Psoas muscle (tissue), 7 donors: ENCODE measurements at regions not wholly inside any gene's neighbourhood (a gene's known extent, or its start where the extent isn't known, plus 50 kb on each side); places are given as distances from the start of the nearest gene placed in this dataset.

Experiments
- ATAC-seq, 4 donors: fragments of 200-7000 bp; cut with Tn5 transposase; one replicate each; pipeline ENCODE4 v1.9.1; 2020; ENCODE audit warnings: moderate library complexity in 3 of 4, mild to moderate bottlenecking in 2 of 4
- DNase-seq, 2 donors: peaks; one replicate each; pipeline ENCODE4 v3.0.0-alpha.2; 2020
- H3K27ac ChIP-seq: fragments of 200-600 bp; one replicate; pipeline ENCODE4 v1.8.0; 2022
- H3K27me3 ChIP-seq, 3 donors: fragments of 200-600 bp in 1 of 3; one replicate each; pipeline versions ENCODE4 v1.6.1 to v1.8.0; 2013 to 2022; ENCODE audit warnings: low read length in 2 of 3, mild to moderate bottlenecking in 2 of 3, moderate library complexity in 1 of 3; ENCODE audit not compliant: insufficient read depth in 3 of 3
- H3K36me3 ChIP-seq, 2 donors: fragments of 200-600 bp in 1 of 2; one replicate each; pipeline versions ENCODE4 v1.6.1 to v1.8.0; 2013 to 2022; ENCODE audit warnings: low read depth in 1 of 2, mild to moderate bottlenecking in 1 of 2, moderate library complexity in 1 of 2; ENCODE audit not compliant: insufficient read depth in 1 of 2
- H3K4me1 ChIP-seq: fragments of 200-600 bp; one replicate; pipeline ENCODE4 v1.8.0; 2022
- H3K4me3 ChIP-seq: fragments of 200-600 bp; one replicate; pipeline ENCODE4 v1.8.0; 2022; ENCODE audit warnings: mild to moderate bottlenecking
- H3K9me3 ChIP-seq: fragments of 200-600 bp; one replicate; pipeline ENCODE4 v1.8.0; 2022
- WGBS, 3 donors: extraction: QIAGEN DNeasy Blood & Tissue Kit; methylation state at CpG; one replicate each; pipeline versions ENCODE4 v1.1.6 to v1.1.7; 2013; 5-methylcytosine and 5-hydroxymethylcytosine counted together
- intact Hi-C, 2 donors: fragments of 100-400 bp; cut with DNase I; formaldehyde crosslinking; loops; one replicate each; pipeline versions ENCODE4 v1.11.0 to v1.14.2; 2022
- TF ChIP-seq, protein P1 (sequence below): fragments of 200-600 bp; IDR thresholded peaks from one replicate; pipeline ENCODE4 v1.8.0; 2022; ENCODE audit warnings: antibody characterized with exemption
- donor health status: healthy with polysubstance abuse.
- donor health status: DM: no; HTN: no; CAD: no; lungs with moderate emphysema.
- donor health status: Bipolar disorder and iron deficiency.
- donor health status: healthy.
- donor health status: DM: yes; HTN: yes; CAD: no.
- donor health status: DM: no; HTN: no; CAD: no.
- donor health status: DM: yes; HTN: yes; CAD: no.

DNA sequence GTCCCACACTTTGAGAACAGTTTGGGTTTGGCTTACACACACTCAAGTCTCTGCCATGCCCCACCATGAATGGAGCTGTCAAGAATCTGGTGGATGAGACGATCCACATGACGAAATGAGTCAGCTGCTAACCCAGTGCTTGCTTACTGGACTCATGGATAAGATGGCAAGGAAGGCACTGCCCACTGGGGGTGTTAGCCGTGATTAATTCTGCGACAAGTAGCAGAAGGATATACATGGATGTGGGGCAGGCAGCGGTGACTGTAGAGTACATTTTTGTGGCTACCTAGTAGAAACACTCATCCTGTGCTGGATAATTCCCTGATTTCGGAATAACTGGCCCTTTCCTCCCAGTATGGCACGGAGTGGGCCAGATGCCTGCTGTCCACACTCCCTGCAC is 77.5 kb downstream of the SPATA31C2 start:
- Histone ChIP-seq H3K9me3 (no peaks in the 10 kb centered on the region), H3K27ac (no peak overlapping the region), H3K36me3 (no peaks in the 10 kb centered on the region), H3K27me3 (no peaks in the 10 kb centered on the region), H3K4me3 (no peak overlapping the region), H3K4me1 (no peaks in the 10 kb centered on the region)
- whole genome bisulfite sequencing, 3 donors: 82 to 89% (median 85%) methylated on average over 7 of the region's 7 CpGs
- ATAC-seq (no peak), DNase-seq (no peak)
- intact Hi-C loops: no loop called here
- TF ChIP-seq, protein P1, sequence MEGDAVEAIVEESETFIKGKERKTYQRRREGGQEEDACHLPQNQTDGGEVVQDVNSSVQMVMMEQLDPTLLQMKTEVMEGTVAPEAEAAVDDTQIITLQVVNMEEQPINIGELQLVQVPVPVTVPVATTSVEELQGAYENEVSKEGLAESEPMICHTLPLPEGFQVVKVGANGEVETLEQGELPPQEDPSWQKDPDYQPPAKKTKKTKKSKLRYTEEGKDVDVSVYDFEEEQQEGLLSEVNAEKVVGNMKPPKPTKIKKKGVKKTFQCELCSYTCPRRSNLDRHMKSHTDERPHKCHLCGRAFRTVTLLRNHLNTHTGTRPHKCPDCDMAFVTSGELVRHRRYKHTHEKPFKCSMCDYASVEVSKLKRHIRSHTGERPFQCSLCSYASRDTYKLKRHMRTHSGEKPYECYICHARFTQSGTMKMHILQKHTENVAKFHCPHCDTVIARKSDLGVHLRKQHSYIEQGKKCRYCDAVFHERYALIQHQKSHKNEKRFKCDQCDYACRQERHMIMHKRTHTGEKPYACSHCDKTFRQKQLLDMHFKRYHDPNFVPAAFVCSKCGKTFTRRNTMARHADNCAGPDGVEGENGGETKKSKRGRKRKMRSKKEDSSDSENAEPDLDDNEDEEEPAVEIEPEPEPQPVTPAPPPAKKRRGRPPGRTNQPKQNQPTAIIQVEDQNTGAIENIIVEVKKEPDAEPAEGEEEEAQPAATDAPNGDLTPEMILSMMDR: no peak

DNA sequence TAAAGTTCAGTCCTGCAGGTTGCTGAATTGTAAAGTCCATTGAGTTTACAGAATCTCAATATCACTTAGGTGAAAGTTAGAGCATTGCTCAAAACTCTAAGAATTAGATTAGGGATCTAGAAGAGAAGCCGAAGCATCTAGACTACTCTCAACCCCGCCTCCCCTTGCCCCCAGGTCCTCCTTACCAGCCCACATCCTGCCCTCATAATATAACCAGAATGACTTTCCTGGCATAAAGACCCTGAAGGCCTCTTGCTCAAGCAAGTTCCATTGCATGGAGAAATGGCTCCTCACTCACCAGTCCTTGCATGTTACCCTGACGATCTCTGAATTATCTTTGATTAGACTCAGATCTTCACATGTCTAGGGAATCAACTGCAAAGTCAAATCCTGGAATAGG is 78.8 kb downstream of the SPATA31C2 start:
- WGBS, 3 donors: 82 to 89% (median 89%) methylated on average over 3 of the region's 3 CpGs
- TF ChIP-seq, protein P1: no peak

DNA sequence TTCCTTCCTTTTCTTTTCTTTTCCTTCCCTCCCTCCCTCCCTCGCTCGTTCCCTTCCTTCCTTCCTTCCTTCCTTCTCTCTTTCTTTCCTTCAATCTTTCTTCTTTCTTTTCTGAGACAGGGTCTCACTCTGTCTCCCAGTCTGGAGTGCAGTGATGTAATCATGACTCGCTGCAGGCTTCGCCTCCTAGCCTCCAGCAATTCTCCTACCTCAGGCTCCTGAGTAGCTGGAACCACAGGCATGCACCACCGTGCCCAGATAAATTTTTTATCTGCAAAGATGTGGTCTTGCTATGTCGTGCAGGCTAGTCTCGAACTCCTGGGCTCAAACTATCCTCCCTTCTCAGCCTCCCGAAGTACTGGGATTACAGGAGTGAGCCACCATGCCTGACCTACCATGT is 81.4 kb downstream of the SPATA31C2 start:
- H3K27me3 ChIP-seq: no peaks in the 10 kb centered on the region
- H3K36me3 ChIP-seq: no peaks in the 10 kb centered on the region
- TF ChIP-seq, protein P1: no peak
- no peak overlapping the region for H3K4me3 ChIP-seq
- 80 to 88% (median 88%) methylated on average over 8 of the region's 8 CpGs for WGBS, 3 donors
- H3K4me1 ChIP-seq: no peaks in the 10 kb centered on the region
- ATAC-seq (no peak), DNase-seq (no peak)
- intact Hi-C loops: no loop called here
- no peaks in the 10 kb centered on the region for H3K9me3 ChIP-seq
- no peak overlapping the region for H3K27ac ChIP-seq

More for the DNA sequence above, 78.8 kb downstream of the SPATA31C2 start:
- H3K36me3 ChIP-seq: no peaks in the 10 kb centered on the region
- ATAC-seq (no peak), DNase-seq (no peak)
- H3K27me3 ChIP-seq: no peaks in the 10 kb centered on the region
- H3K9me3 ChIP-seq: no peaks in the 10 kb centered on the region
- H3K27ac ChIP-seq: no peak overlapping the region
- intact Hi-C loops: no loop called here
- H3K4me1 ChIP-seq: no peaks in the 10 kb centered on the region
- no peak overlapping the region for H3K4me3 ChIP-seq

DNA sequence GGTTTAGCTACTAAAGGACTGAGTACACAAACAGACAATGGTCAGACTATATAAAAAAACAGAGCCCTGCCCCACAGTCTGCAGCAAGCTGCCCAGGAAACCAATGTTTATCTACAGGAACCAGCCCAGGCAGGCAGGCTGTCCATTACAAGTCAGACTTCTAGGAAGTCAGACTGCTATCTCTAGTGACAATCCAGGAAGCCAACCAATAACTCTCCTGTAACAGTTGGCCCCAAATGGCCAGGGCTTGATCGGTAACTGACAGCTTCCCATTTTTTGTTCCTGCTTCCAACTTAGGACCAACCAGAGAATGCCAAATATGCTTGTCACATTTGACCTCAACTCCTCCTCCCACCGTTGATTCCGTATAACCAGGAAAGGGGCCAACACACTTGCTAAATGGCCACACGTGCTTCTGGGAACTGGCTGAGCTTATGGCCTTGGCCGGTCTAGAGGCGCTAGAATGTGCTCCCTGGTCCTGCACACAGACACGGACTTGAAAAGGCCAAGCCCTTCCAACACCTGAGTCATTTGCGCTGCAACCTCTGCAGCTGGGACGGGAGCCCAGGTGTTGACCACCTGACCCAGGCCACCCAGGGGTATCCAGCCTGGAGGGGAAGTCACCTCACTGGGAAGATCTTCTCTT is 79.6 kb upstream of the CDK20 start:
- H3K4me1 ChIP-seq: no peaks in the 10 kb centered on the region
- DNase-seq (no peak), ATAC-seq (no peak)
- peaks cover 0 to 5% (median 0%) of the 10 kb centered on the region in 3 donors for H3K27me3 ChIP-seq
- no peaks in the 10 kb centered on the region for H3K36me3 ChIP-seq
- TF ChIP-seq, protein P1: no peak
- no peaks in the 10 kb centered on the region for H3K9me3 ChIP-seq
- WGBS, 3 donors: 65 to 72% (median 68%) methylated on average over 9 of the region's 9 CpGs
- intact Hi-C loops: no loop called here
- H3K4me3 ChIP-seq: no peak overlapping the region
- no peak overlapping the region for H3K27ac ChIP-seq
